HFF-Myc (cell line): ENCODE measurements at regions not wholly inside any gene's neighbourhood (a gene's known extent, or its start where the extent isn't known, plus 50 kb on each side); places are given as distances from the start of the nearest gene placed in this dataset.

Experiments used
- DNase-seq: peaks from one replicate; pipeline ENCODE4 v3.0.0-alpha.2; 2011; ENCODE audit warnings: low read depth; ENCODE audit errors: extremely low read depth
- H3K4me3 ChIP-seq: replicated peaks from 2 replicates; pipeline ENCODE4 v1.5.1; 2011; ENCODE audit warnings: low read depth, mild to moderate bottlenecking, control low read depth, low read length
- TF ChIP-seq, protein P1 (sequence below): IDR thresholded peaks from 2 replicates; pipeline ENCODE4 v1.5.1; 2012; ENCODE audit warnings: mild to moderate bottlenecking, low read depth, low read length, control low read depth; ENCODE audit errors: missing control alignments

DNA sequence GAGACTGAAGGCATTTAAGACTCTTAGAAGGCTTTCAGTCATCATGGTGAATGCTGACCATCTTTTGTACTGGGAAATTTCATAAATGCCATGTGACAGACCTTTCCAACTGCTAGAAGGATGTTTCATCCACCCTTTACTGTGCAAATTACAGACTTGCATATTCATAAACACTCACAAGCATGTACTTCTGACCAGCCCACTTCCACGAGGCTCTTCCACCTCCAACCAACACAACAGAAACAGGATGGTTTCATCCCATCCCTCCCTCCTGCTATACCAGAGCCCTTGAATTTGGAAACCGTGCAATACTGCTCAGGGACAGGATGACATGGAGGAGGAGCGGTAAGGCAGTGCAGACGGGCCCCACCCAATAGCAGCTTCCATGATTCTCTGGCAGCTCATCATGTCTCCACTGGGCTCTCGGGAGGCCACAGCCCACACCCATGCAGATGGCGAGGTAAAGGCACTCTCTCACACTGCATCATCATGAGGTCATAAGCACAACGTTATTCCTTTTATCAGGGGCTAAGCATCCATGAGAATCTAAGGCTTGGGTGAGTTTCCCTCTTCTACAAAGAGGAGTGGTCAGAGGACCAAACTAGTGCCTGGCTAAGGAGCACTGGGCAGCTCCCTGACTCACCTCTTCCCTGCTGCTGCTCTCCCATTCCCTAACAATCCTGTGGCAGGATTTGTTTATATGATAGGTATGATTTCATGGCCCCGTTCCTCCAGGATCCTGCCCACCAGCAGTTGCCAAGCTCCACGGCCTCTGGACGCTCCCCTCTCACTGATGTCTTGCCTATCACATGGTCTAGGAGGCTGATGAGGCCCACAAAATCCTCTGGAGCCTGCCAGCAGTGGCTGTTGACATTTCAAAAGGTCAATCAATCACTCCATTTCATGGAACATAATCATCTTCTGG, 94.4 kb upstream of the FSTL4 start:
- H3K4me3 ChIP-seq, result no peak overlapping the region
- DNase-seq, result no peak
- TF ChIP-seq, protein P1, sequence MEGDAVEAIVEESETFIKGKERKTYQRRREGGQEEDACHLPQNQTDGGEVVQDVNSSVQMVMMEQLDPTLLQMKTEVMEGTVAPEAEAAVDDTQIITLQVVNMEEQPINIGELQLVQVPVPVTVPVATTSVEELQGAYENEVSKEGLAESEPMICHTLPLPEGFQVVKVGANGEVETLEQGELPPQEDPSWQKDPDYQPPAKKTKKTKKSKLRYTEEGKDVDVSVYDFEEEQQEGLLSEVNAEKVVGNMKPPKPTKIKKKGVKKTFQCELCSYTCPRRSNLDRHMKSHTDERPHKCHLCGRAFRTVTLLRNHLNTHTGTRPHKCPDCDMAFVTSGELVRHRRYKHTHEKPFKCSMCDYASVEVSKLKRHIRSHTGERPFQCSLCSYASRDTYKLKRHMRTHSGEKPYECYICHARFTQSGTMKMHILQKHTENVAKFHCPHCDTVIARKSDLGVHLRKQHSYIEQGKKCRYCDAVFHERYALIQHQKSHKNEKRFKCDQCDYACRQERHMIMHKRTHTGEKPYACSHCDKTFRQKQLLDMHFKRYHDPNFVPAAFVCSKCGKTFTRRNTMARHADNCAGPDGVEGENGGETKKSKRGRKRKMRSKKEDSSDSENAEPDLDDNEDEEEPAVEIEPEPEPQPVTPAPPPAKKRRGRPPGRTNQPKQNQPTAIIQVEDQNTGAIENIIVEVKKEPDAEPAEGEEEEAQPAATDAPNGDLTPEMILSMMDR, result no peak

DNA sequence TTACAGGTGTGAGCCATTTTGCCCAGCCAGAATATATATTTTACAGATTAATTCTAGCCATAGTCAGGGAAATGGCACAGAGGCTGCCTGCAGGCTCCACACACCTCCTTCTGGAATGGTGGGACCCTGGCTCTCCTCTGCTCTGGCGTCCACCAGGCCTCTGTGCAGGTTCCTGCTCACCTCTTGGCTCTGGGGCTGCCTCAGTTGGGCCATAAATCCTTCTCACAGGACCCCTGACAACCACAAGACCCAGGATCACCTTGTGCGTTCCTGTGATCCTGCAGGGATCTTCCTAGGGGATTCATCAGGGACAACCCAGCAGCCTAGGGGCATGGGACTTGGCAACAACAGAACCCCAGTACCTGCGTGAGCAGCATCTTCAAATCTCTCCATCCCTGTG, 93.0 kb upstream of the FSTL4 start:
- no peak overlapping the region for H3K4me3 ChIP-seq
- no peak for DNase-seq
- TF ChIP-seq, protein P1, result no peak

DNA sequence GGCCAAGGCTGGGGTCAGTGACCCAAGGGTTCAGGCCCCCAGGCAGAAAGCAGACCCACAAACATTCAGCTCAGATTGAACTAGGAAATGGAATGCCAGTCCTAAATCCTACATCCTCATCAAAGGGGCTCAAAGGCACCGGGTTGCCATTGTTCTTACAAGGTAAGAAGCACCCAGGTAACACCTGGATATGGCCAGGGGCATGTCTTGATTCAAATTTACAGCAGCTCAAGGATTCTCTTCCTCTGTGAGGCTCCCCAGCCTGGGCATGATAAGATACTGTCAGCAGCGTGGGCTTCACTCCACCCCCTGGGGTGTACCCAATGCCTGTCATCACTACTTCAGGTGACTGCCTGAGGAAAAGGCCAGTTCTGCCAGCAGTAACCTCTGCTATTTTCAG, 92.1 kb upstream of the FSTL4 start:
- TF ChIP-seq, protein P1, result no peak
- DNase-seq, result no peak
- no peak overlapping the region for H3K4me3 ChIP-seq

DNA sequence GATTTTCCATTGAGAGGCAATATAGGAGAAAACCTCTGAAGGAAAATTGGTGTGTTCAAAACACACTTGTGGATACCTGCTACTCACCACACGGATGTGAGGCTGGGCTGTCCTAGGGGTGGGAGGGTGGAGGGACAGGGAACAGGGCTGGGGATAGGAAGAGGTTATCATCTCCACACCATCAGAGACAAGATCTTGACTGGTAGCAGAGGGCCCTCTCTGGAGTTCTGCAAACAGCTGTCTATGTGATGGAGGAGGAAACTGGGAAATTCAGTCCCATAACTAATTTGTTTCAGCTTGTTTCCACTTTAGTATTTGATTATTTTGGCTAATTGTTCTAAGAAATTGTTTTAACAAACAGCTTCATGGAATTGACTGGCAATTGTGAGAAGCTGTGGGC, 91.6 kb upstream of the FSTL4 start:
- H3K4me3 ChIP-seq, result no peak overlapping the region
- DNase-seq, result no peak
- TF ChIP-seq, protein P1, result no peak

DNA sequence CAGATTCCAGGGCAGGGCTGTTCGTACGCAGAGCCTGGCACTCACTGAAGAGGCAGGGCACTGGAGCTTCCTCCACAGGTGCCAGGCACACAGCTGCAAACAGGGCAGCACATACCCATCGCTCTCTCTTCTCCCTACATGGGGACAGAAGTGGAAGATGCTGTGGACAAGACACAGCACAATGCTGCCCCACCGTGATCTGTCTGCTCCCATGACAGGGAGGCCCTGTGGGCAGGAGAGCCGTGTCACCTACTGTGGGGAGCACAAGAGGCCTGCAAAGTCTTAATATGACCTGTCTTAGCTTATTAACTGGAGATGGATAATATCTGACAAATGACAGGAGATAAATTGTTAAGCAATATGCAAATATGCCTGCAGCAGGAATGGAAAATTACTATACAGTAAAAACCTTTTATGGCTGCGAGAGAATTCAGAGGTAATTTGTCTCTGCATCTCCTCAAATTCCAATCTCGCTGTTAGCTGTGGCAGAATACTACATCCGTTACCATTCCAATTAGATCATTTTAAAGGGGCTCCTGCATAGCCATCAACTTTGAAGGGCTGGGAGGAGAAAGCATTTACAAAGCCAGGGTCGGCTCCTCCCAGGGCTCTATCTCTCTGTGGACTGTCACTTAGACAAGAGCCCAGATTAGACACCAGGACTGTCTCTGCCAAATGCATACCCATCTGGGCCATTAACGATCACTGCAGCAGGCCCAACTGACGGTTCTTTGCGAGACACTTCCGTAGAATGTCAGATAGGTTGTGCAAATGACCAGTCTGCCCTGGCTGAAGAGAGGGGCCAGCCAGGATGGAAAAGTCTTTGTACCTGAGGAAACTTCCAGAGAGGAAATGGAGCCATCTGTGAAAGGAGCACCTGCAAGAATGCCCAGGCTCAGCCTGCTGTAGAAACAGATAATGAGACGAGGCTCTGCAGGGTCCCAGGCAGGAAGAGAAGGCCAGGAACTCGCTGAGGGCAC, 90.7 kb upstream of the FSTL4 start:
- DNase-seq, result no peak
- no peak overlapping the region for H3K4me3 ChIP-seq
- TF ChIP-seq, protein P1, result no peak

DNA sequence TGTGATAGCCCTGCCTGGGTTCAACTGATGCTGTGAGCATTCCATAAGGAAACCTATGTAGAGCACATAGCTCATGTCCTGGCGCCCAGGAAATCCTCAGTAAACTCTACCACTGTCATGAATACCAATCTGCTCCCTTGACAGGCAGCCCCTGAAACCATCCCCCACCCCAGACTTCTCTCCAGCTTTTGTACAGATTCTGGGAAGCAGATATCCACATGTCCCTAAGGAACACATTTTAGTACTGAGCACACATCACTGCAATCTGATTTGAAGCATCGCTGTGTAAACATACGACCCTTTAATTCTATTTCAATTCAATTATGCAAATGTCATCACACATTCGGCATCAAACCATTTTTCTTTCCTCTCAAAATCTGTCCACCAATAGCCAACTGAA, 89.5 kb upstream of the FSTL4 start:
- TF ChIP-seq, protein P1, result no peak
- no peak for DNase-seq
- H3K4me3 ChIP-seq, result no peak overlapping the region
